ENCODE measurements at regions not wholly inside any gene's neighbourhood (a gene's known extent, or its start where the extent isn't known, plus 50 kb on each side); places are given as distances from the start of the nearest gene placed in this dataset.
"Not testable (repeated sequence)": the region's sequence is repeated elsewhere in the genome, so short reads cannot be mapped to it uniquely, and the experiment has no call there.

DNA sequence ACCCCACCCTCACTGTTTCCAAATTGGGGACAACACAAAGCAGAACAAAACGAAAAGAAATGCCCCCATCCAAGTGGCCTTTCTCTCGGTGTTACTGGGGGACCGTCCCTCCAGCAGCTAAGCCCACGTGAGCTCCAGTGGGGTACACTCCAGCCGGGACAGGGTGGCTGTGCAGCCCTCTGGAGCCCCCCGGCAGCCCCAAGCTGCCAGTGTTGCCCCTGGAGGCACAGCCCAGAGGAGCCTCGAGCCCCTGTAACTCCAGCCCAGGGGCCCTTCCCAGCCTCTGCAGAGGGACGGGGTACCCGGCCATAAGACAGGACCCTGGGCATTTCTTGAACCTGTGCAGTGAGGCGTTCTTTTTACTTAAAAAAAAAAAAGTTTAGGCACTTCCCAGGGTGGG is 124.5 kb upstream of the KCTD7 start:
- no peak for FAIRE-seq
- TF ChIP-seq, protein P1, sequence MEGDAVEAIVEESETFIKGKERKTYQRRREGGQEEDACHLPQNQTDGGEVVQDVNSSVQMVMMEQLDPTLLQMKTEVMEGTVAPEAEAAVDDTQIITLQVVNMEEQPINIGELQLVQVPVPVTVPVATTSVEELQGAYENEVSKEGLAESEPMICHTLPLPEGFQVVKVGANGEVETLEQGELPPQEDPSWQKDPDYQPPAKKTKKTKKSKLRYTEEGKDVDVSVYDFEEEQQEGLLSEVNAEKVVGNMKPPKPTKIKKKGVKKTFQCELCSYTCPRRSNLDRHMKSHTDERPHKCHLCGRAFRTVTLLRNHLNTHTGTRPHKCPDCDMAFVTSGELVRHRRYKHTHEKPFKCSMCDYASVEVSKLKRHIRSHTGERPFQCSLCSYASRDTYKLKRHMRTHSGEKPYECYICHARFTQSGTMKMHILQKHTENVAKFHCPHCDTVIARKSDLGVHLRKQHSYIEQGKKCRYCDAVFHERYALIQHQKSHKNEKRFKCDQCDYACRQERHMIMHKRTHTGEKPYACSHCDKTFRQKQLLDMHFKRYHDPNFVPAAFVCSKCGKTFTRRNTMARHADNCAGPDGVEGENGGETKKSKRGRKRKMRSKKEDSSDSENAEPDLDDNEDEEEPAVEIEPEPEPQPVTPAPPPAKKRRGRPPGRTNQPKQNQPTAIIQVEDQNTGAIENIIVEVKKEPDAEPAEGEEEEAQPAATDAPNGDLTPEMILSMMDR (IDR thresholded peaks at IDR 0.05; ENCODE audit: borderline replicate concordance, extremely low read depth, insufficient read depth), result no peak
- intact Hi-C loops (cut with DNase I), result no loop called here
- Histone ChIP-seq H3K36me3 (ENCODE audit: control insufficient read depth in 2 of 3, insufficient read depth in 3 of 3, low read length in 3 of 3) (no peaks in the 10 kb centered on the region), H3K4me1 (ENCODE audit: control insufficient read depth in 2 of 3, insufficient read depth in 2 of 3, low read depth in 1 of 3, low read length in 3 of 3) (peaks cover 0 to 4% (median 0%) of the 10 kb centered on the region in 3 donors), H3K4me3 (ENCODE audit: low read length in 3 of 3) (no peak overlapping the region), H3K9me3 (ENCODE audit: control insufficient read depth in 2 of 3, insufficient read depth in 1 of 3, low read length in 3 of 3) (no peaks in the 10 kb centered on the region), H3K27me3 (ENCODE audit: control insufficient read depth, insufficient read depth, low read length) (no peaks in the 10 kb centered on the region), H3K27ac (ENCODE audit: low read depth in 2 of 2, low read length in 2 of 2) (no peak overlapping the region), H3K9ac (ENCODE audit: low read length in 3 of 3) (no peak overlapping the region)
- no peak for DNase-seq

DNA sequence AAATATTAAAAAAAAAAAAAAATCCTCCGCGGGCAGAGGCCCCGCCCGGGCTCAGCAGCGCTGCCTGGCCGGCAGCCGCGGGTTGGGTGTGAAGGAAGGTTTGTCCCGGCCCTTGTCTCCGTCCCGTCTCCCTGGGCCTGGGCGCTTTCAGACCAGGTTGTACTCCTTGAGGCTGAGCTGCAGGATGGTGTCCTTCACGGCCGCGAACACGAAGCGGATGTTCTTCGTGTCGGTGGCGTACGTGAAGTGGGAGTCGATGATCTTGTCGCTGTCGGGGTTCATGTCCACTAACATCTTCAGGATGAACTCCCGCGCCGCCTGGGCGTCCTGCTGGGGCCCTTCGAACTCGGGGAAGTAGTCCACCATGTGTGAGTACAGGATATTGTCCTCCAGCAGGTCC is 123.7 kb upstream of the KCTD7 start:
- Histone ChIP-seq H3K4me3 (ENCODE audit: low read length in 3 of 3) (no peak overlapping the region), H3K9ac (ENCODE audit: low read length in 3 of 3) (no peak overlapping the region), H3K9me3 (ENCODE audit: control insufficient read depth in 2 of 3, insufficient read depth in 1 of 3, low read length in 3 of 3) (no peaks in the 10 kb centered on the region), H3K27ac (ENCODE audit: low read depth in 2 of 2, low read length in 2 of 2) (no peak overlapping the region), H3K36me3 (ENCODE audit: control insufficient read depth in 2 of 3, insufficient read depth in 3 of 3, low read length in 3 of 3) (no peaks in the 10 kb centered on the region), H3K4me1 (ENCODE audit: control insufficient read depth in 2 of 3, insufficient read depth in 2 of 3, low read depth in 1 of 3, low read length in 3 of 3) (peaks cover 0 to 4% (median 0%) of the 10 kb centered on the region in 3 donors), H3K27me3 (ENCODE audit: control insufficient read depth, insufficient read depth, low read length) (no peaks in the 10 kb centered on the region)
- DNase-seq, result peak in 1 of 5 donors; percentile 59
- intact Hi-C loops (cut with DNase I), result no loop called here
- TF ChIP-seq, protein P1 (IDR thresholded peaks at IDR 0.05; ENCODE audit: borderline replicate concordance, extremely low read depth, insufficient read depth), result no peak
- FAIRE-seq, result no peak

DNA sequence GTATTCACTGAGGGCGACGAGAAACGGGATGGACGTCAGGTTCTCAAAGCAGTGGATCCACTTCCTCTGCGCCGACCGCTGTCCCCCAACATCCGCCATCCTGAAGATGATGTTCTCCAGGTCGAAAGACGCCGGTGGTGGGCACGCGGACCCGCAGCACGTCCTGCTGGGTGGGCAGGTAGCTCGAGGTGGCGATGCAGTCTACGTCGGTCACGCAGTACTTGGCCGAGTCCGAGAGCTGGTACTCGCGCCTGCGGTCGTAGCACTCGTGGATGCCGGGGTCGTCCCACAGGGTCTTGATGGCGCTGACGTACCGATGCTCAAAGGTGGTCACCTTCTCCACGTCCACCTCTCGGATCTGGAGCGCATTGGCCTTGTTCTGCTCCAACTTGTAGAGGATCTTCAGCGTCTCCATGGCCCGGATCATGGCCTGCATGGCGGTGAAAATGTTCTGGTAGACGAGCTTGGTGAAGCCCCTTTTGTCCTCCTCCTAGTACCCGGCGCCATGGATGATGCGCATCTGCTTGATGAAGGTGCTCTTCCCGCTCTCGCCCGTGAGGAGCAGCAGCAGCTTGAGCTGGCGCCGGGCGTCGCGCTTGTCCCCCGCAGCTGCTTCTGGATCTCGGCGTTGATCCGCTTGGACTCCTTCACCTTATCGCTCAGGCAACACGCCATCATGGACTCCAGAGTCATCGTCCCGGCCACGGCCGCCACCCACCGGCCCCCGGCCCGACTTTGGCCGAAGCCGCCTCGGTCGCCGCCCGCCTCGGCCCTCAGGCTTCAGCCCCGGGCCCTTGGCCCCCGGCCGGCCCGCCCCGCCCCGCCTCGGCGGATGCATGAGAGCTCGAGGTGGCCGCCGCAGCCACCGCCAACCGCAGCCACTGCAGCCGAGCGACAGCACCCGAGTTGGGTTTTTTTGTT is 122.9 kb upstream of the KCTD7 start:
- Histone ChIP-seq H3K9ac (ENCODE audit: low read length in 3 of 3) (no peak overlapping the region), H3K27me3 (ENCODE audit: control insufficient read depth, insufficient read depth, low read length) (no peaks in the 10 kb centered on the region), H3K4me1 (ENCODE audit: control insufficient read depth in 2 of 3, insufficient read depth in 2 of 3, low read depth in 1 of 3, low read length in 3 of 3) (peaks cover 0 to 4% (median 0%) of the 10 kb centered on the region in 3 donors), H3K4me3 (ENCODE audit: low read length in 3 of 3) (no peak overlapping the region), H3K27ac (ENCODE audit: low read depth in 2 of 2, low read length in 2 of 2) (no peak overlapping the region), H3K9me3 (ENCODE audit: control insufficient read depth in 2 of 3, insufficient read depth in 1 of 3, low read length in 3 of 3) (no peaks in the 10 kb centered on the region), H3K36me3 (ENCODE audit: control insufficient read depth in 2 of 3, insufficient read depth in 3 of 3, low read length in 3 of 3) (no peaks in the 10 kb centered on the region)
- no peak for FAIRE-seq
- TF ChIP-seq, protein P1 (IDR thresholded peaks at IDR 0.05; ENCODE audit: borderline replicate concordance, extremely low read depth, insufficient read depth), result no peak
- peak in 3 of 5 donors; percentile 48 to 72 (median 51) for DNase-seq
- intact Hi-C loops (cut with DNase I), result no loop called here

DNA sequence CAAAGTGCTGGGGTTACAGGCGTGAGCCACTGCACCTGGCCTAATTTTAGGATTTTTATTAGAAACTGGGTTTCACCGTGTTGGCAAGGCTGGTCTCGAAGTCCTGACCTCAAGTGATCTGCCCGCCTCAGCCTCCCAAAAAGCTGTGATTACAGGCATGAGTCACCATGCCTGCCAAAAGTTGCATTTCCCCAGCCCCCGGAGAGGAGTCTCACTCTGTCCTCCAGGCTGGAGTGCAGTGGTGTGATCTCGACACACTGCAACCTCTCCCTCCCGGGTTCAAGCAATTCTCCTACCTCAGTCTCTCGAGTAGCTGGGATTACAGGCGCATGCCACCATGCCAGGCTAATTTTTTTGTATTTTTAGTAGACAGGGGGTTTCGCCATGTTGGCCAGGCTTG is 122.0 kb upstream of the KCTD7 start:
- H3K27me3 ChIP-seq (ENCODE audit: control insufficient read depth, insufficient read depth, low read length); H3K9me3 ChIP-seq (ENCODE audit: control insufficient read depth in 2 of 3, insufficient read depth in 1 of 3, low read length in 3 of 3); H3K27ac ChIP-seq (ENCODE audit: low read depth in 2 of 2, low read length in 2 of 2); intact Hi-C loops (cut with DNase I); H3K36me3 ChIP-seq (ENCODE audit: control insufficient read depth in 2 of 3, insufficient read depth in 3 of 3, low read length in 3 of 3); FAIRE-seq; H3K9ac ChIP-seq (ENCODE audit: low read length in 3 of 3); H3K4me3 ChIP-seq (ENCODE audit: low read length in 3 of 3); H3K4me1 ChIP-seq (ENCODE audit: control insufficient read depth in 2 of 3, insufficient read depth in 2 of 3, low read depth in 1 of 3, low read length in 3 of 3): not testable (repeated sequence)
- peak in 1 of 5 donors; percentile 52 for DNase-seq

Data from kidney (tissue), 13 donors.